Stimulated activated CD4-positive, alpha-beta T cell treated with anti-CD3 and anti-CD28 coated beads, Interleukin-2, amount 100 ng/mL, for 4 hours (primary cell): ENCODE measurements at regions not wholly inside any gene's neighbourhood (a gene's known extent, or its start where the extent isn't known, plus 50 kb on each side); places are given as distances from the start of the nearest gene placed in this dataset.
"Not testable (repeated sequence)": the region's sequence is repeated elsewhere in the genome, so short reads cannot be mapped to it uniquely, and the experiment has no call there.

ENCODE experiments used
- DNase-seq: peaks from one replicate; pipeline ENCODE4 v3.0.0-alpha.2; 2020; ENCODE audit warnings: low read depth

DNA sequence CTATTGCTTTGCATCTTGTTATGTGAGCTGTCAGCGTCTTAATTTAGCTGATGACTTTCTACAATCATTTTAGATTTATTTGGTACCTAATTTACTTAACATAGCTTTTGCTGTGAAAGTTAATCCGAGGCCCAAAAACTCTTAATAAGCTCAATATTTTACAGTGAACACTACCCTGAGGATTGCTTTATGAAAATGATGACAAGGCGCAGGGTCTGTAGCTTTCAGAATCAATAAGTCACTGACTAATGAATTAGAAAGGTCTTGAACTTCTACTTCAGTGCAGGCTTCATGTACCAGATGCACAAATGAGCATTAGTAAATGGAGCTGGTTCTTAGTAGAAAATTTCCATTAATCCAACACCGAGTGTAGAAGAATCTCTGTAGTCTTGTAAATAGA lies 81.4 kb upstream of the ZNF366 start:
- DNase-seq: no peak

DNA sequence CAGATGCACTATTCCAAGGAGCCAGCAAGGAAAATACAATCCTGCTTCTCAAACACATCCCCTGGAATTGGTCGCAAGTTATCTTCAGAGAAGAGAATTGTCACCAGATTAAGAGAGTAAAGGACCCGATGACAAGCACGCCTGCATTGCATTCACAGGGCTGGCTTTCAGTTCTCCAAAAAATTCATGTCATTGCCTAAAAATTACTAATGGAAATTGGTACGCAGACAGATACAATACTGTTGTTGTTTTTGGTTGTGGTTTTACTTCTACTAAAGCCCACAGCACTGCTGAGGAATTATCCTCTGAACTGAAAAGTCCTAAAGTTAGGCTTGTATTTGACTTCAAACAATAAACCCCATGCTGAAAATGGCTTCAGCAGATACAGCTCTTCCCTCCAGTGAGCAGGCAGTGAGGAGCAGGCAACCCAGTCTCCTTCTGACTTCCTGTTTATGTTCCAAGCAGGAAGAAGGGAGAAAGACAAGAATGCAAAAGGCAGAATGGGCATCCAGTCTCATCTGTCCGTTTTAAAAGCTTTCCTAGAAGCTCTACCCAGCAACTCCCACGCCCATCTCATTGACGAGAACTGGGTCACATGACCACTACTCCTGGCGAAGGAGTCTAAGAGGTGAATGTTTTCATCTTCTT lies 80.6 kb upstream of the ZNF366 start:
- no peak for DNase-seq

DNA sequence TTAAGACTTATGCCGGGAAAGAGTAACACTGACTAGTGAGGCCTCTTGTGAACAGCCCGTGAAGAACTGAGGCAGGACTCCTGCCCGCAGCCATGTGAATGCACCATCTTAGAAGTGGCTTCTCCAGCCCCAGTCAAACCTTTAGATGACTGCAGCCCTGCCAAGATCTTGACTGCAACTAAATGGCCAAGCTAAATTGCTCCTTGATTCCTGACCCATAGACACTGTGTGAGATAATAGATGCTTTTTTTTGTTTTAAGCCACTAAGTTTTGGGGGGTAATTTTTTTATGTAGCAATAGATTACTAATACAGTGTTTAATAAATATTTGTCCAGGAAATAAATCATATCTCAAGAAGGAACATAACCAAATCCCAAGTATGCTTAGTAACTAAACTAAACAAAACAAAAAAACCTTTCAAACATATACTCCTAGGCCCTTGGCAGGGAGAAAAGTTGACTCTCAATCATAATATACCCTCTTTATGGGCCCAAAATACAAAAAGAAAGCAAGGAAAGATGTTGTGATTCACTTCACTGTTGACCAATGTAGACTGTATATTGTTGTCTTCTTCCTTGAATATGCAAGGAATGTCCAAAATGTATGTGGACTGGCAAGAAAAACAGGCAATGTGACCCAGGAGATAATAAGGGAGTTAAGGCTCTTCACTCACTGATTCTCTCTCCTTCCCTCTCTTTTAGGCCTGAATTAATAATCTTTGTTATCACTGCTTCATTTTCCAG lies 79.7 kb upstream of the ZNF366 start:
- no peak for DNase-seq

DNA sequence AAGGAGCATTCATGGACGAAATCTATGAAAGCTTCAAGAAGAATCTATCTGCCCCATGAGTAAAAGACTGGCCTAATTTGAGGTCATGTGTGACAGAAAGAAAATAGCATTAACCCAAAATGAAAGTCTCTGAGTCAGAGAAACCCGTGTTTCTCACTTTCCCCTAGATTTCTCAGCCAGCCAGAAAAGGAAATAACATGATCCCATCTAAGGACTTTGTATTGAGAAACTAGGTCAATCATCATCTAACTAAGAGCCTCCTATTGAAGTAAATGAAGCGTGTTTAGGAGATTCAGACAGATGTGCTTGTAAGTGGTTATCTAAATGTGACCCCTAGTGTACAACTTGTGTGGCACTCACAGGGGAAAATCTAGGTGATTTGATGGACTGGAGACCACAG lies 77.3 kb upstream of the ZNF366 start:
- no peak for DNase-seq

DNA sequence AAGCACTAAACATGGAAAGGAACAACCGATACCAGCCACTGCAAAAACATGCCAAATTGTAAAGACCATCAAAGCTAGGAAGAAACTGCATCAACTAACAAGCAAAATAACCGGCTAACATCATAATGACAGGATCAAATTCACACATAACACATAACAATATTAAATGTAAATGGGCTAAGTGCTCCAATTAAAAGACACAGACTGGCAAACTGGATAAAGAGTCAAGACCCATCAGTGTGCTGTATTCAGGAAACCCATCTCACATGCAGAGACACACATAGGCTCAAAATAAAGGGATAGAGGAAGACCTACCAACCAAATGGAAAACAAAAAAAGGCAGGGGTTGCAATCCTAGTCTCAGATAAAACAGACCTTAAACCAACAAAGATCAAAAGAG lies 72.1 kb upstream of the ZNF366 start:
- DNase-seq: not testable (repeated sequence)

DNA sequence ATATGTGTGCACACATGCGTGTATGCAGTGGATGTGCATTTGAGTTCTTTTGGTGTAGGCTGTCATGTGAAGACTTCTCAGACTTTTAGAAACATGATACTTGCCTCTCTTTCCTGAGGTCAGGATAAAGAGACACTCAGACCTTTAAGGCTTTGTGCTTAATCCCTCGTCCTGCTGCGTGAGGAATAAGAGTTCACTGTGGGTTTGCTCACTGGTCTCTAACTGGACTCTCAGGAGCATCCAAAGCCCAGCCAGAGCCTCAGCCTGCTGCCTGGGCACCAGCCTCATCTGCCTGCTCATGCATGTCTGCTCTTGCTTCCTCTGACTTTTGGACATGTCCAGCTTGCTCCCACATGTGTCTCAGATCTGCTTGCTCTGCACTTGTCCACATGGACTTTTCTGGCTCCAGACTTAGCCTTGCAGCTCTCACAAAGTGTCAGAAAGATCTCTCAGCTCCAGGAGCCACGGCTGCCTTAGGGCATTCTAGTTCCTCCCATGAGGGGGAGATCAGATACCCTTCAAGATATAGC lies 65.1 kb upstream of the ZNF366 start:
- no peak for DNase-seq

DNA sequence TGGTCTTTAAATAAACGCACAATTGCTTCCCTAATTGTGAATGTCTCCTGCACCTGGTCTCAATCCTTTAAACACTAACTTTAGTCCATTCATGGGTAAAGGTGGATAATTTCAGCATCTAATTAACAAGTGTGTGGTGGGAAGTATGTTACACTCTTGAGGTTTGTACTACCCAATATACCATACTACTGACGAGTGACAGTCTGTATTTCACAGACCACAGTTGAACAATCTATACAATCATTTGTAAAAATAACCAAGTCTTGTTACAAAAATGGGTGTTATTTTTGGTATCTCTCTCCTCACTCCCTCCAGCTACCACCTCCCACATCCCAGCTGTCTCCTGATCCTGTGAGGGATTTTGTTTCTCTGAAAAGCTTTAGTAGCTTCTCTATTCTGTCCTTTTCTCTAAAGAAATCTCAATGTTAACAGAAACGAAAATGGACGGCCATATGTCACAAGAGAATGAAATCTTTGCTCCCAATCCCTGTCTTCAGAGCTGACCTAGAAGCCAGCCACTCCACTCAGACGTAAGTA lies 62.3 kb upstream of the ZNF366 start:
- no peak for DNase-seq

DNA sequence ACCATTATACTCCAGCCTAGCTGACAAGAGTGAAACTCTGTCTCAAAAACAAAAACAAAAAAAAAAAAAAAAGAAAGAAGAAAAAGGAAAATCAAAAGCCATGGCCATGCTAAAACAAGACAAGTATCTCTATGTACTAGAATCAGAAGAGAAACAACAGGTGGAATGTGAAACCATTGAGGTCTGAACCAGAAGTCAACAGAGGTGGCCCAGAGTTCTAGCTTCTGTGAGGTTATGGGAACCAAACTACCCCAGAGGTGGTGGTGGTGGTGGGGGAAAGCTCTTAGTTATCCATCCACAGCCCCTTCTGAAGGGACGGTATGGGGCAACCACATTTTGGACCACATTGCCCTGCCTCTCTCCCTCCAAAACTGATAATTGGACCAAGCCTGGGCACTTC lies 59.5 kb upstream of the ZNF366 start:
- no peak for DNase-seq

DNA sequence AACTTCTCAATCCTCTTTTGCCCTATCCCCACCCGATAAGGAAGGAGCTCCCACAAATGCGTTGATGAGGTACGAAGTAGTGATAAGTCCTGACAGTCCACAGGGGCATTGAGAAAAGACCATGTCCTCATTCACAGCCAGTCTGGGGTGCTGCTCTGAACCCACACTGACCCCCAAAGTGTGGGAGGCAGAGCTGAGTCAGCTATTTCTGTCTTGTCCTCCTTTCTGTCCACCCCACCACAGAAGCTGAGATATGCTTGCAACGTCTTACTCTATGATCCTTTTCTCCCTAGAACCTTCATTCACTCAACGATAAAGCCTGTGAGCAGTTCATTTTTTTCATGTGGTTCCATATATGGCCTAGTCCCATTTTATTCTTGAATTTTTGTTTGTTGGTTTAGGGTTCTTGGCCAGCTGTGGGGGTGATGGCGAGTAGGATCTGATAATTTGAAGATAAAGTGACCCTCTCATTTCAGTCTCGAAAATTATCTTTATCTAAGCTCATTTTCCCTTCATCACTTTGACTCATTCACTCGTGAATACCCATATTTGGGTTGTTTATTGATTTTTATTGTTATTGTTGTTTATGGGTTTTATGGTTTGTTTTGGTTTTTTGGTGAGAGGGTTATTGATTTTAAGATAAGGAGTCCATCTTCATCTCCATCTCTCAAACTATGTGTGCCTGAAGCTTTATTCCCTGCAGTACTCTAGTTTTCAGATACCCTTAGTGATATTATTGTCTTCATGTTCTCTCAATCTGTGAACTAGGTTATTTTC lies 58.5 kb upstream of the ZNF366 start:
- DNase-seq: no peak

DNA sequence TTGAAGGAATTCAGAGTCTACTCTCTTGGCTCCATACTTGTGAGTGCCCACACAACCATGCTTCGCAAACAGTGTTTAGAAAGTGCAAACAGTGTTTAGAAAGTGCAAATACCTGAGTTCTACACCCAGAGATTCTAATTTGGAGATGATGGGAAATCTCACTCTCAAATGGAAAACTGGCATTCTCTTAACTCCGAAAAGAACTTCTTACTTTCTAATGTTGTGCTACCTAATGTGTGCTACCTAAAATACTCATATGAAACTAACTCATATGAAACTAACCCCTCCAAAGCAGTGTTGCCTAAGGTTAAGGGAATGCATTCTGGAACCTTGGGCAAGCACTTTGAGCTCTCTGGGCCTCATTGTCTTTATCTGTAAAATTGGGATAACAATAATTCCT lies 55.5 kb upstream of the ZNF366 start:
- no peak for DNase-seq

DNA sequence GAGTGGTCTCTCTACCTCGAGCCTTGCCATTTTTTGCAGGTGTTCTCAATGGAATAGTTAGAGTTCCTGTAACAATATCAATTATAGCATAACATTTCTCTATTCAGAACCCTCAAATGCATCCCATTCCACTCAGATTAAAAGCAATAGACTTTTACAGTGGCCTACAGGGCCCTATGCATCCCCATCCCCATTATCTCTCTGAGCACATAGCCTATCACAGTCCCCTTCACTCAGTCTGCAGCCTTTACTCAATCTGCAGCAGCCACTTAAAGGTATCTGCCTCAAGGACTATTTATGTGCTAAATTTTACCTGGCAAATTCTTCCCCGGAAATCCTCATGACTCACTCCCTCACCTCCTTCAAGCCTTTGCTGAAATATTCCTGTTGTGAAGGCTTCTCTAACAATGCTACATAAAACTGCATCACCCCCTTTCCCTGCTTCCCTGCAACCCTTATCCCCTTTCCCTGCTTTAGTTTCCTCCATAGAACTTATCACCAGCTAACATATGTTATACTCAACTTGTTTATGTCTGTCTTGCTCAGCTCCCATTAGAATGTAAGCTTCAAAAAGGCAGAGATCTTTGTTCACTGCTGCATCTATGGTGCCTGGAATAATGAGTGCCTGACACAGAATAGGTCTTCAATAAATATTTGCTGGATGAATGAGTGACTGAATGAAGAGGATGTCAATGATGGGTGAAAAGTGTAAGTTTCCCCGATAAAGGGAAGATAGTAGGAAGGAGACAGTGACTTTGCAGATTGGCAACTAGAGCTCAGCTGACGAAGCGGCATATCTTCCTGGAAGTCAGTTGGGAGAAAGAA lies 54.1 kb upstream of the ZNF366 start:
- DNase-seq: no peak

DNA sequence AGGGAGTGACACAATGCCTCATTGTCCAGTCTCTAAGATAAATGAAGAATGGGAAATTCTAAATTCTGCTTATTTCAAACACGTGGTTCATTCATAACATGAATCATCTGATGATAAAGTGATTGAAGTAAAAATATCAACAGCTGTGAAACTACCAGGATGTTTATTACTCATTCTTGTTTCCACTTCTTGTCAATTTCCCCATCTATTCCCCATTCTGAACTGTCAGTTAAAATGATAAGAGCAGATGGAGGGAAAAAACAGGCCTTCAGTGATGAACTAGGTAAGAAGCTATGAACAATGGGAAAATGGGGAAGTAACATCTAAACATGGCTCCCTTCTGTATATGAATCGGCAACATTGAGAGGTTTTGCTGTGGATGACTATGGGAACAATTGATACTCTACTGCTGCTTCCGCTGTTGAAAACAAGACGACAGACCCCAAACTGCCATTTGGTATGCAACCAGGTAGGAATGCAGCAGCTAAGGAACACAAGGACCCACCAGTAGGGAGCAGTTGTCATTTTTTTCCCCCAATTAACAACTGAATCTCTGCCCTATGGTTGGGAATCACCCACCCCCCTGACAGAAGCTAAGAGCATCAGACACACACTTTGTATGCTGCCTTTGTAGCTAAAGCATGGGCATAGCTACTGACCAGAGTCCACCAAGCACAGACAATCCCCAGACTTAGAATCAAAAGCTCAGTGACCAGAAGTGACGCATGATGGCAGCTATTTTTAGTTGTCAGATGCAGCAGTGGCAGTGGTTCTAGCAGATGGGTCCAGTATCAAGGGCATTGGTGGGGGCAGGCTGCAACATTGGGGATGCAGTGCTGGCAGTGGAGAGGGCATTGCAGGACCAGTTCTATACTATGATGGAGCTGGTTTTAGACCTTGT lies 52.9 kb upstream of the ZNF366 start:
- no peak for DNase-seq

DNA sequence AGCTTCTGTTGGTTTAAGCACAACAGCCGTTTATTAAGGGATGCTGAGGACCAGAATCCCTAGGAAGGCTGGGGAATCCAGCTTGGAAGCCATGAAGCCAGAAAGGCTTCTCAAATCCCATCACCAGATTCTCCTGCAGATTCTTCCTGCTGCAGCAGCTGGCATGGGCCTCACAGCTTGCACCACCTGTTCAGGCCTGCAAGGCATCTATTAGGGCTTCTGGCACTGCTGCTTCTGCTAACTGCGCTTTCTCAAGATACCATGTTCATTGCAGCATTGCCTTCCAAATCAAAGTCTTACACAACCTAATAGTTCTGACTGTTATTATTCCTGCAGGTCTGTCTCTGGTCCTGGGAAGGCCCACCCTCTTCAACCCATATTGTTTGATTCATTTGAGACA lies 51.2 kb upstream of the ZNF366 start:
- no peak for DNase-seq

DNA sequence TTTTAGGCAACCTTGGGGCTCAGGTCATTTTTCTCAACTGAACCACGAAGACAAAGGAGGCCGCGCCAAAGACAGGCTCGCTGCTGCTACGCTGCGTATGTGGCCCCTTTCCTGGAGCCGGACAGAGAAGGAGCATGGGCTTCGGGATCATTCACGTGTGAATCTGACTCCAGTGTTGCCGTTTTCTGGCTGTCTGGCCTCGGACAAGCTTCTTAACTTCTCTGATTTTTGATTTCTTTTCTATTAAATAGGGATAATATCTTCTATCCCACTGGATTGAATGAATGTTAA lies 50.8 kb upstream of the ZNF366 start:
- no peak for DNase-seq

DNA sequence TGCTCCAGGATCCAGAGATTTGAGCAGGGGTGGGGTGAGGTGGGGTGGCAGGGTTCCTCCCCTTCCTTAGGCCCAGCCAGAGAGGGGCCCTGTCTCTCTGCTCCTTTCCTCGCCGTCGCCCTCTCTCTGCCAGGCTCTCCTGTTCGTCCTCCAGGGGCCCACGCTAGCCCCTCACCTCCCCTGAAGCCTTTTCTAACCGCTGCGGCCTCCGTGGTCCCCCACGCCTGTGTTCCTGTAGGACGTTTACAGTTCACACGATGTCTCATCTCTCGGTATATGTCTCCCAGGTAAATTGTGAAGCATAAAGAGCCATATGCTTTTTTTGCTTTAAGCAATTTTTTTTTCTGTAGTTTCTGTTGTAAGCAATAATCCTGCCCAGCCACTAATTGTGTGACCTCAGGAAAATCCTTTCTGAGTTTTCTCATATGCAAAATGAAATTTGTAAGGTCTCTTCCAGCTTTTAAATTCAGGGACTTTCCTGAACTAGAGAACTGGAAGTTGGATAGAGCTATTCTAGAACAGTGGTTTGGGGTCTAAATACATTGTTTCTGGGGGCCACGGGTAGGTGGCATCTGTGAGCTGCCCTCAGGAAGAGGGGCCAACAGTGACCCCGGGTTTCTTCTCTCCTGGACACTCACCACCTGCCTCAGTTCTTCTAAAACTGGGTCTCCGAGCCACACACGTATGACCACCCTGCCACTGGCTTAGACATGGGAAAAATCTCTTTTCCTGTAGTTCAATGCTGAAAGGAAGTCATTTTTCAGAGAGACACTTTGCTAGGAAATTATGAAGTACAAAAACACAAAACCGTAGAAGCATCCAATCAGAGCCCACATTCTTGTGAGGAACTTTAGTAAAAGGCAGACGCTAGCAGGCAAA lies 50.2 kb upstream of the ZNF366 start:
- no peak for DNase-seq
